H9 (cell line): ENCODE measurements at regions not wholly inside any gene's neighbourhood (a gene's known extent, or its start where the extent isn't known, plus 50 kb on each side); places are given as distances from the start of the nearest gene placed in this dataset.

Experiments used
- DNase-seq: peaks from one replicate; pipeline ENCODE4 v3.0.0-alpha.2; 2017
- H2AFZ ChIP-seq: one replicate; pipeline ENCODE4 v1.6.1; 2013; ENCODE audit warnings: mild to moderate bottlenecking, low read length, control low read depth, moderate library complexity
- H2AK5ac ChIP-seq: 2 replicates; pipeline ENCODE4 v1.6.1; 2013; ENCODE audit warnings: low read length, control low read depth, mixed read lengths; ENCODE audit not compliant: insufficient read length
- H2BK120ac ChIP-seq: one replicate; pipeline ENCODE4 v1.6.1; 2013; ENCODE audit warnings: low read depth, mild to moderate bottlenecking, low read length, control low read depth, inconsistent platforms; ENCODE audit not compliant: poor library complexity, severe bottlenecking
- H2BK12ac ChIP-seq: 2 replicates; pipeline ENCODE4 v1.6.1; 2013; ENCODE audit warnings: low read length, control low read depth, mixed read lengths, low read depth; ENCODE audit not compliant: insufficient read length
- H2BK15ac ChIP-seq: 2 replicates; pipeline ENCODE4 v1.6.1; 2013; ENCODE audit warnings: low read depth, low read length, control low read depth
- H2BK20ac ChIP-seq: one replicate; pipeline ENCODE4 v1.6.1; 2013; ENCODE audit warnings: low read depth, mild to moderate bottlenecking, low read length, control low read depth, inconsistent platforms; ENCODE audit not compliant: poor library complexity, severe bottlenecking
- H2BK5ac ChIP-seq: 2 replicates; pipeline ENCODE4 v1.6.1; 2013; ENCODE audit warnings: low read length, control low read depth, mixed read lengths; ENCODE audit not compliant: insufficient read length
- H3K14ac ChIP-seq: 2 replicates; pipeline ENCODE4 v1.6.1; 2013; ENCODE audit warnings: low read length, control low read depth; ENCODE audit not compliant: insufficient read depth
- H3K18ac ChIP-seq: 2 replicates; pipeline ENCODE4 v1.6.1; 2013; ENCODE audit warnings: low read depth, mild to moderate bottlenecking, mixed read lengths, low read length, control low read depth; ENCODE audit not compliant: insufficient read length
- H3K23ac ChIP-seq: 2 replicates; pipeline ENCODE4 v1.6.1; 2013; ENCODE audit warnings: low read length, control low read depth, mixed read lengths, low read depth; ENCODE audit not compliant: insufficient read length
- H3K23me2 ChIP-seq: 2 replicates; pipeline ENCODE4 v1.6.1; 2013; ENCODE audit warnings: low read depth, mild to moderate bottlenecking, mixed read lengths, low read length, control low read depth; ENCODE audit not compliant: insufficient read length, poor library complexity, severe bottlenecking
- H3K27ac ChIP-seq: 2 replicates; pipeline ENCODE4 v1.5.1; 2013; ENCODE audit warnings: low read length, control low read depth, mixed read lengths, low read depth; ENCODE audit not compliant: insufficient read length
- H3K27me3 ChIP-seq: 2 replicates; pipeline ENCODE4 v1.6.1; 2013; ENCODE audit warnings: low read length, control low read depth, inconsistent platforms; ENCODE audit not compliant: insufficient read depth
- H3K4ac ChIP-seq: 2 replicates; pipeline ENCODE4 v1.6.1; 2013; ENCODE audit warnings: low read depth, mild to moderate bottlenecking, control low read depth, inconsistent platforms, low read length, moderate library complexity
- H3K4me1 ChIP-seq: 2 replicates; pipeline ENCODE4 v1.6.1; 2013; ENCODE audit warnings: low read length, control low read depth, inconsistent platforms; ENCODE audit not compliant: insufficient read depth
- H3K4me2 ChIP-seq: 2 replicates; pipeline ENCODE4 v1.6.1; 2013; ENCODE audit warnings: low read length, control low read depth, mixed read lengths; ENCODE audit not compliant: insufficient read length, insufficient read depth
- H3K56ac ChIP-seq: 2 replicates; pipeline ENCODE4 v1.6.1; 2013; ENCODE audit warnings: low read depth, mild to moderate bottlenecking, mixed read lengths, low read length, control low read depth; ENCODE audit not compliant: insufficient read length
- H3K79me1 ChIP-seq: 2 replicates; pipeline ENCODE4 v1.6.1; 2013; ENCODE audit warnings: low read depth, mild to moderate bottlenecking, moderate library complexity, low read length, control low read depth, inconsistent platforms; ENCODE audit not compliant: insufficient read depth, poor library complexity, severe bottlenecking
- H3K79me2 ChIP-seq: 2 replicates; pipeline ENCODE4 v1.6.1; 2013; ENCODE audit warnings: low read length, control low read depth, inconsistent platforms; ENCODE audit not compliant: insufficient read depth
- H3K9ac ChIP-seq: 2 replicates; pipeline ENCODE4 v1.6.1; 2013; ENCODE audit warnings: low read length, control low read depth, mixed read lengths; ENCODE audit not compliant: insufficient read length; ENCODE audit errors: extremely low read depth
- H3K9me3 ChIP-seq: one replicate; pipeline ENCODE4 v1.6.1; 2013; ENCODE audit warnings: low read depth, low read length, inconsistent platforms; ENCODE audit not compliant: control insufficient read depth
- H3T11ph ChIP-seq: one replicate; pipeline ENCODE4 v1.6.1; 2013; ENCODE audit warnings: mild to moderate bottlenecking, low read length, control low read depth, inconsistent platforms
- H4K20me1 ChIP-seq: one replicate; pipeline ENCODE4 v1.6.1; 2013; ENCODE audit not compliant: control insufficient read depth, insufficient read length, insufficient read depth
- H4K5ac ChIP-seq: 2 replicates; pipeline ENCODE4 v1.6.1; 2013; ENCODE audit warnings: low read depth, mild to moderate bottlenecking, mixed read lengths, low read length, control low read depth; ENCODE audit not compliant: insufficient read length
- H4K8ac ChIP-seq: replicated peaks from 2 replicates; pipeline ENCODE4 v1.6.1; 2013; ENCODE audit warnings: low read length, control low read depth, mixed read lengths, low read depth; ENCODE audit not compliant: insufficient read length
- H4K91ac ChIP-seq: 2 replicates; pipeline ENCODE4 v1.6.1; 2013; ENCODE audit warnings: low read depth, mild to moderate bottlenecking, moderate library complexity, mixed read lengths, low read length, control low read depth; ENCODE audit not compliant: insufficient read length
- H3K27ac Mint-ChIP-seq, 3 experiments: 2 replicates in 2 of 3; 3 replicates in 1 of 3; pipeline ENCODE4 v1.8.0; 2020 to 2021; ENCODE audit warnings: mixed read lengths in 3 of 3, mild to moderate bottlenecking in 1 of 3, moderate library complexity in 1 of 3
- H3K27me3 Mint-ChIP-seq: 2 replicates; pipeline ENCODE4 v1.8.0; 2021; ENCODE audit warnings: low read depth, mild to moderate bottlenecking, moderate library complexity, mixed read lengths
- H3K36me3 Mint-ChIP-seq, 3 experiments: 2 replicates in 2 of 3; 3 replicates in 1 of 3; pipeline ENCODE4 v1.8.0; 2020 to 2021; ENCODE audit warnings: low read depth in 3 of 3, mixed read lengths in 3 of 3; ENCODE audit not compliant: insufficient read depth in 1 of 3
- H3K4me1 Mint-ChIP-seq, 2 experiments: 2 replicates each; pipeline ENCODE4 v1.8.0; 2020; ENCODE audit warnings: mixed read lengths in 2 of 2
- H3K4me3 Mint-ChIP-seq, 2 experiments: 2 replicates in 1 of 2; 3 replicates in 1 of 2; pipeline ENCODE4 v1.8.0; 2020 to 2021; ENCODE audit warnings: mild to moderate bottlenecking in 2 of 2, mixed read lengths in 2 of 2, moderate library complexity in 1 of 2
- H3K9me3 Mint-ChIP-seq, 2 experiments: 2 replicates in 1 of 2; 3 replicates in 1 of 2; pipeline ENCODE4 v1.8.0; 2020; ENCODE audit warnings: mild to moderate bottlenecking in 2 of 2, mixed read lengths in 2 of 2, moderate library complexity in 1 of 2
- WGBS: extraction: QIAGEN DNeasy Blood & Tissue Kit; methylation state at CpG from one replicate; pipeline ENCODE4 v1.1.7; 2013; ENCODE audit warnings: missing lambda C conversion rate, low lambda C conversion rate, mixed read lengths; ENCODE audit not compliant: insufficient read length; ENCODE audit errors: extremely low coverage; 5-methylcytosine and 5-hydroxymethylcytosine counted together
- TF ChIP-seq, protein P1 (sequence below): fragments of 200-600 bp; sonication (generic); conservative IDR thresholded peaks from 3 replicates; pipeline ENCODE4 v1.8.0; 2021; ENCODE audit warnings: antibody characterized with exemption, mild to moderate bottlenecking

DNA sequence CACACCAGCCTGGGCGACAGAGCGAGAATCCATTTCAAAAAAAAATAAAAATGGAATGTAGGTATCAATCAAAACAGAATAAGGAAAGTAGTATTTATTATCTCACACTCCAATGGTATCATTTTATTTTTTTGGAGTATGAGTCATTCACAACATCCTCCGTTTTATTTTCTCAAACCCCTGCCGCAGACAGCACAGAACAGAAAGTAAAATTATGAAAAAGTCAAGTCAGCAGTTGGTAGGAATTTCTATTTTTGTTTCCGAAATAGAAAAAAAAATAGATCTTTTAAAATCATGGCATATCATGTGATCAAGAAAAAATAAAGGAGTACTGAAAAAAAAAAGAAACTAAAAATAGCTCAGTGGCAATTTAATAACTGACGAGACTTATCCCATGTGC lies 490.7 kb upstream of the TENM3 start:
- H3K4me3 Mint-ChIP-seq: no peak overlapping the region
- Histone ChIP-seq H3K4me1 (peaks cover 4% of the 10 kb centered on the region; the same call in 1 of the 2 replicates), H3T11ph (no peak overlapping the region), H3K9ac (no peak overlapping the region), H2BK12ac (no peak overlapping the region), H3K4me2 (no peak overlapping the region), H3K23ac (no peak overlapping the region), H3K27ac (no peak overlapping the region), H3K27me3 (no peaks in the 10 kb centered on the region), H2BK20ac (no peak overlapping the region), H3K18ac (no peak overlapping the region), H2AK5ac (no peak overlapping the region), H2BK120ac (no peak overlapping the region), H3K23me2 (no peaks in the 10 kb centered on the region), H3K4ac (no peak overlapping the region), H2BK15ac (no peak overlapping the region), H3K14ac (no peak overlapping the region), H4K91ac (no peak overlapping the region), H3K79me2 (no peaks in the 10 kb centered on the region), H3K56ac (no peak overlapping the region), H4K5ac (no peak overlapping the region), H2BK5ac (no peak overlapping the region), H3K9me3 (no peaks in the 10 kb centered on the region), H3K79me1 (no peaks in the 10 kb centered on the region), H4K8ac (no peak overlapping the region), H4K20me1 (no peaks in the 10 kb centered on the region), H2AFZ (no peak overlapping the region)
- H3K27ac Mint-ChIP-seq: no peak overlapping the region
- TF ChIP-seq, protein P1, sequence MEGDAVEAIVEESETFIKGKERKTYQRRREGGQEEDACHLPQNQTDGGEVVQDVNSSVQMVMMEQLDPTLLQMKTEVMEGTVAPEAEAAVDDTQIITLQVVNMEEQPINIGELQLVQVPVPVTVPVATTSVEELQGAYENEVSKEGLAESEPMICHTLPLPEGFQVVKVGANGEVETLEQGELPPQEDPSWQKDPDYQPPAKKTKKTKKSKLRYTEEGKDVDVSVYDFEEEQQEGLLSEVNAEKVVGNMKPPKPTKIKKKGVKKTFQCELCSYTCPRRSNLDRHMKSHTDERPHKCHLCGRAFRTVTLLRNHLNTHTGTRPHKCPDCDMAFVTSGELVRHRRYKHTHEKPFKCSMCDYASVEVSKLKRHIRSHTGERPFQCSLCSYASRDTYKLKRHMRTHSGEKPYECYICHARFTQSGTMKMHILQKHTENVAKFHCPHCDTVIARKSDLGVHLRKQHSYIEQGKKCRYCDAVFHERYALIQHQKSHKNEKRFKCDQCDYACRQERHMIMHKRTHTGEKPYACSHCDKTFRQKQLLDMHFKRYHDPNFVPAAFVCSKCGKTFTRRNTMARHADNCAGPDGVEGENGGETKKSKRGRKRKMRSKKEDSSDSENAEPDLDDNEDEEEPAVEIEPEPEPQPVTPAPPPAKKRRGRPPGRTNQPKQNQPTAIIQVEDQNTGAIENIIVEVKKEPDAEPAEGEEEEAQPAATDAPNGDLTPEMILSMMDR: no peak
- peaks cover under 1 to 10% of the 10 kb centered on the region in 2 experiments for H3K4me1 Mint-ChIP-seq
- H3K9me3 Mint-ChIP-seq: no peaks in the 10 kb centered on the region
- DNase-seq: no peak
- no peaks in the 10 kb centered on the region for H3K36me3 Mint-ChIP-seq
- WGBS: no CpG with 5 or more reads among the region's 6 CpGs
- H3K27me3 Mint-ChIP-seq: no peaks in the 10 kb centered on the region
